HFFc6 (cell line): ENCODE measurements at regions not wholly inside any gene's neighbourhood (a gene's known extent, or its start where the extent isn't known, plus 50 kb on each side); places are given as distances from the start of the nearest gene placed in this dataset.

Source experiments
- DNase-seq: peaks from one replicate; pipeline ENCODE4 v3.0.0-alpha.2; 2018
- H3K27ac Mint-ChIP-seq: 2 replicates; pipeline ENCODE4 v1.8.0; 2020; ENCODE audit warnings: mild to moderate bottlenecking, mixed read lengths
- H3K27me3 Mint-ChIP-seq: 2 replicates; pipeline ENCODE4 v1.8.0; 2021; ENCODE audit warnings: mild to moderate bottlenecking, moderate library complexity, mixed read lengths; ENCODE audit not compliant: insufficient read depth
- H3K36me3 Mint-ChIP-seq: 2 replicates; pipeline ENCODE4 v1.8.0; 2021; ENCODE audit warnings: low read depth, mixed read lengths
- H3K4me1 Mint-ChIP-seq: 2 replicates; pipeline ENCODE4 v1.8.0; 2020; ENCODE audit warnings: low read depth, mixed read lengths
- H3K4me3 Mint-ChIP-seq: 2 replicates; pipeline ENCODE4 v1.8.0; 2020; ENCODE audit warnings: mild to moderate bottlenecking, moderate library complexity, mixed read lengths
- H3K9me3 Mint-ChIP-seq: 2 replicates; pipeline ENCODE4 v1.8.0; 2020; ENCODE audit warnings: mild to moderate bottlenecking, mixed read lengths
- CTCF ChIP-seq: fragments of 200-600 bp; sonication (generic); IDR thresholded peaks from 2 replicates; pipeline ENCODE4 v1.5.0; 2021; ENCODE audit warnings: antibody characterized with exemption, mild to moderate bottlenecking

GRCh38 chr9:118263949-118264348, 559.7 kb downstream of the TLR4 start:
- DNase-seq: no peak
- Mint-ChIP-seq H3K27ac (no peak overlapping the region), H3K27me3 (no peaks in the 10 kb centered on the region), H3K9me3 (peaks cover 49% of the 10 kb centered on the region), H3K36me3 (no peaks in the 10 kb centered on the region), H3K4me3 (no peak overlapping the region), H3K4me1 (no peaks in the 10 kb centered on the region)
- TF ChIP-seq CTCF: no peak

GRCh38 chr9:118268046-118268445, 563.8 kb downstream of the TLR4 start:
- Mint-ChIP-seq H3K4me3 (no peak overlapping the region), H3K27ac (no peak overlapping the region), H3K36me3 (no peaks in the 10 kb centered on the region; the same call in 1 of the 2 replicates), H3K4me1 (no peaks in the 10 kb centered on the region), H3K9me3 (peaks cover 32% of the 10 kb centered on the region), H3K27me3 (no peaks in the 10 kb centered on the region)
- DNase-seq: no peak
- no peak for TF ChIP-seq CTCF

GRCh38 chr9:118269623-118270022, 565.4 kb downstream of the TLR4 start:
- Mint-ChIP-seq H3K4me1 (no peaks in the 10 kb centered on the region), H3K9me3 (peaks cover 27% of the 10 kb centered on the region), H3K36me3 (no peaks in the 10 kb centered on the region; the same call in 1 of the 2 replicates), H3K4me3 (no peak overlapping the region), H3K27ac (no peak overlapping the region), H3K27me3 (no peaks in the 10 kb centered on the region)
- no peak for DNase-seq
- TF ChIP-seq CTCF: no peak

GRCh38 chr9:118271331-118271730, 567.1 kb downstream of the TLR4 start:
- DNase-seq: no peak
- H3K4me3 Mint-ChIP-seq: no peak overlapping the region
- H3K27me3 Mint-ChIP-seq: no peaks in the 10 kb centered on the region
- no peak overlapping the region for H3K27ac Mint-ChIP-seq
- no peak for TF ChIP-seq CTCF
- peaks cover 22% of the 10 kb centered on the region for H3K9me3 Mint-ChIP-seq
- no peaks in the 10 kb centered on the region for H3K4me1 Mint-ChIP-seq
- H3K36me3 Mint-ChIP-seq: no peaks in the 10 kb centered on the region; the same call in 1 of the 2 replicates

- Mint-ChIP-seq H3K36me3 (no peaks in the 10 kb centered on the region; the same call in 1 of the 2 replicates), H3K4me1 (no peaks in the 10 kb centered on the region), H3K4me3 (no peak overlapping the region), H3K27me3 (no peaks in the 10 kb centered on the region), H3K9me3 (peaks cover 16% of the 10 kb centered on the region), H3K27ac (no peak overlapping the region)
- no peak for TF ChIP-seq CTCF
- no peak for DNase-seq
Measured at GRCh38 chr9:118271936-118272335, 567.7 kb downstream of the TLR4 start.

- Mint-ChIP-seq H3K27me3 (no peaks in the 10 kb centered on the region), H3K4me3 (no peak overlapping the region), H3K4me1 (no peaks in the 10 kb centered on the region), H3K9me3 (peaks cover 19% of the 10 kb centered on the region), H3K36me3 (no peaks in the 10 kb centered on the region; the same call in 1 of the 2 replicates), H3K27ac (no peak overlapping the region)
- no peak for DNase-seq
- TF ChIP-seq CTCF: no peak
Measured at GRCh38 chr9:118273048-118273447, 568.8 kb downstream of the TLR4 start.
